NCI-H2196 treated with DMSO at 0.1 percent for 48 hours (cell line): ENCODE measurements at regions not wholly inside any gene's neighbourhood (a gene's known extent, or its start where the extent isn't known, plus 50 kb on each side); places are given as distances from the start of the nearest gene placed in this dataset.

Experiments
- DNase-seq: peaks from one replicate; lab custom pipeline; 2025; ENCODE audit not compliant: unreplicated experiment; lab: John Stamatoyannopoulos, UW

DNA sequence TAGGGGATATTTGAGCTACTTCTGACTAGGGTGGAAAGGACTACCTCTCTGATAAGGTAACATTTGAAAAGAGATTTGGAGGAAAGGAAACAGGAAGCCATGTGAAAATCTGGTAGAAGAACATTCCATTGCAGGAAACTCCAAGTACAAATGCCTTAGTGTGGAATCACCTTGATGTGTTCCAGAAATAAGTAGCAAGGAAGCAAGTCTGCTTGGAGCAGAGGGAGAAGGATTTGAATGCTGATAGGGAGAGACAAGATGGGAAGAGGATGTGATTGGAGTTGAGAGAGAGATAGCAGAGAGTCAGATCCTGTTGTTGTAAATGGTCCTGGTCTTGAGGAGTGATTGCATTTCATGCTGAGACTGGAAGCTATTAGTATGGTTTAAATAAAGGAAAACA is 335.1 kb upstream of the DCBLD2 start:
- no peak for DNase-seq

DNA sequence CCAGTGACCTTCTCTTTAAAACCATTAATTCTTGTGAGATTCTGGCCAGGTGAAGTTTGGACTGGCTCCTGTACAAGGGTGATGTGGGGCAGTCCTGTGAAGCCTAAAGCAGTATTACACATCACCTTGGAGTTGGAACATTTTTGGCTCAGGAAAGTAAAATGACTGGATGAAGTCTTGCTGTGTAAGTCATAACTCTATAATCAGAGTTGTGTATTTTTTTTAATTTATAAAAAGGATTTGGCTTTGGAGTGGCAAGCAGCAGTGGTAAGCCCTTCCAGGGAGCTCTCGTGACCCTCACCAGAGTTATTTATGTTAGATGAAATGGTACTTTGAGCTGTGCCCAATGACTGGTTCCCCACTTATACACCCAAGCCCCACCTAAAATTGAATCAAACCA is 331.2 kb upstream of the DCBLD2 start:
- DNase-seq = no peak

DNA sequence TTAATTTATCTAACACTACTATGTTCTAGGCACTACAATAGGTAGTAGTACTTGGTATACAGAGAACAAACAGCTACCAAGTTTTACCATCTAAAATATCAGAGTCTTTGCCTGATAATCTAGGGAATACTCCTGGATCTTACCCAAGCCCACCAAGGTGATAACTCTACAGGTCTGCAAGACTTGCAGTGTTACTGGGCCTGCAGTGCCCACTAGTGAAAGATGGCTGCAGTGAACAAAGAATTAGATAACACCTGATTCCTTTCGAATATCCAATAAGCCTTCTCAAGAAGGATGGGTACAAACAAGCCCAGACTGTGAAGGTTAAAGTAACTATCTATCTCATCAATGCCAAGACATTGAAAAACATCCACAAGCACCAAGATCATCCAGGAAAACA is 317.0 kb upstream of the DCBLD2 start:
- DNase-seq = no peak

DNA sequence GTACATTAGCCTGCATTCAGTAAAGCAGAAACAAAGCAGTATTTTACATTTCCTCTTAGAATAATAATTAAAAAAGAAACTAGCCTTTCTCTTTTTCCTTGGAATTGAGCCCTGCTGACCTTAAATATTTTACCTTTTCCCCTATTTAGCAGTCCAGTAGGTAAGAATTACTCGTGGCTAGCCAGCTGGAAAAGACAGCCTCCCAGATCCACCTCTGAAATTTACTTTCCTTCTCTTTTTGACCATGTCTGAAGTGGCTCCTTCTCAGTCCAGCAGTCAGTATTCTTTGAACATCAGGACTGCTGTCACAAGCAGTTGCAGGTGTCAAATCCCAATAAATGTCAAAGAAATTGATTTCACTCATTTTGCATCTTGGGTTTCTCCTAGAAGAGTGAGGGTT is 311.5 kb upstream of the DCBLD2 start:
- DNase-seq = no peak

DNA sequence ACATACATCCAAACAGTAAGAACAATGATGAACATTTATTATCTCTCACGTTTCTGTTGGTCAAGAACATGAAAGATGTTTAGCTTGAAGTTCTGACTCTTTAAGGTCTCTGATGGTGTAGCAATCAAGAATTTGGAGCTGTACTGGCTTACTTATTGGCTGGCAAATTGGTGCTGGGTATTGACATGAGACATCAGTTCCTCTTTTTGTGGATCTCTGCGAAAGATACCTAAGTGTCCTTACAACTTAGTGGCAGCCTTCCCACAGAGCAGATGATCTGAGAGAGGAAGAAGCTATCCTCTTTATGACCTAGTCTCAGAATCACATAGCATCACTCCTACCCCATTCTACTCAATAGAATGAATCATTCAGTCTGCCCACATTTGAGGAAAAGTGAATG is 309.8 kb upstream of the DCBLD2 start:
- DNase-seq = no peak

DNA sequence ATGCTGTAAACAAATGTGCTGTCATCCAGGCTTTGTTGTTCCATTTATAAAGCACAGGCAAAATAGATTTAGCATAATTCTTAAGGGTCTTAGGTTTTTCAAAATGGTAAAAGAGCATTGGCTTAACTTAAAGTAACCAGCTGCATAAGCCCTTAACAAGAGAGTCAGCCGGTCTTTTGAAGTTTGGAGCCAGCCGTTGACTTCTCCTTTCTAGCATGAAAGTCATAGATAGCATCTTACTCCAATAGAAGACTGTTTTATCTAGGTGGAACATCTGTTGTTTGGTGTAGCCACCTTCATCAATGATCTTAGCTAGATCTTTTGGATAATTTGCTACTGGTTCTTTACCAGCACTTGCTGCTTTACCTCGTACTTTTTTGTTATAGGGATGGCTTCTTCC is 297.5 kb upstream of the DCBLD2 start:
- no peak for DNase-seq

DNA sequence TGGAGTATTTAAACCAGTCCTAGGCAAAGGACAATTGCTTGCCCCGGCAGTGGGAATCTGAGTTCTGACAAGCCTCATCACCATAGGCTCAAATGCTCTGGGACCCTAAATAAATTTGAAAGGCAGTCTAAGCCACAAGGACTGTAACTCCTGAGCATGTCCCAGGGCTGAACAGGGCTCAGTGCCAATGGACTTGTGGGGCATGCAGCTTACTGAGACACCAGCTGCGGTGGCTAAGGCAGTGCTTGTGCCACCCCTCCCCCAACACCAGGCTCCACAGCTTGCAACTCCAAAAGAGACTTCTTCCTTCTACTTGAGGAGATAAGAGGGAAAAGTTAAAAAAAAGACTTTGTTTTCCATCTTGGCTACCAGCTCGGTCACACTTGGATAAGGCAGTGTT is 289.7 kb upstream of the DCBLD2 start:
- DNase-seq = no peak

DNA sequence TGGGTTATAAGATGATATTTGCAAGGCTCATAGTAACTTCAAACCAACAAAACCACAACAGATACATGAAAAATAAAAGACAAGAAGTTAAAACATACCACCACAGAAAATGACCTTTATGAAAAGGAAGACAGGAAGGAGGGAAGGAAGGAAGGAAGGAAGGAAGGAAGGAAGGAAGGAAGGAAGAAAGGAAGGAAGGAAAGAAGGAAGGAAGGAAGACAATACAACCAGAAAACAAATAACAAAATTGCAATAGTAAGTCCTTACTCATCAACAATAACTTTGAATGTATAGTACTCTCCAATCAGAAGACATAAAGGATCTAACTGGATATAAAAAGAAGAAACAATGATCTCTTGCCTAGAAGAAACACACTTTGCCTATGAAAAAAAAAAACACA is 287.4 kb upstream of the DCBLD2 start:
- DNase-seq = no peak

DNA sequence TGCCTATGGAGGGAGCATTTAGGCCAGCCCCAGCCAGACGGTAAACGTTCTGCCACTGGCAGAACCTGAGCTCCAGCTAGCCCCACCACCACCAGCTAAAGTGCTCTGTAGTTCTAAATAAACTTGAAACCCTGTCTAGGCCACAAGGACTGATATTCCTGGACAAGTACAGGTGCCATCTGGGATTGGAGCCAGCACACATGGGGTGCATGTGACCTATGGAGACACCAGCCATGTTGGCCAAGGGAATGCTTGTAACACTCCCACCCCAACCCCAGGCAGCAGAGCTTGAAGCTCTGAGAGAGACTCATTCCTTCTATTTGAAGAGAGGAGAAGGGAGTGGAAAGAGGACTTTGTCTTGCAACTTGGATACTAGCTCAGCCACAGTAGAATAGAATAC is 284.5 kb upstream of the DCBLD2 start:
- DNase-seq = no peak

DNA sequence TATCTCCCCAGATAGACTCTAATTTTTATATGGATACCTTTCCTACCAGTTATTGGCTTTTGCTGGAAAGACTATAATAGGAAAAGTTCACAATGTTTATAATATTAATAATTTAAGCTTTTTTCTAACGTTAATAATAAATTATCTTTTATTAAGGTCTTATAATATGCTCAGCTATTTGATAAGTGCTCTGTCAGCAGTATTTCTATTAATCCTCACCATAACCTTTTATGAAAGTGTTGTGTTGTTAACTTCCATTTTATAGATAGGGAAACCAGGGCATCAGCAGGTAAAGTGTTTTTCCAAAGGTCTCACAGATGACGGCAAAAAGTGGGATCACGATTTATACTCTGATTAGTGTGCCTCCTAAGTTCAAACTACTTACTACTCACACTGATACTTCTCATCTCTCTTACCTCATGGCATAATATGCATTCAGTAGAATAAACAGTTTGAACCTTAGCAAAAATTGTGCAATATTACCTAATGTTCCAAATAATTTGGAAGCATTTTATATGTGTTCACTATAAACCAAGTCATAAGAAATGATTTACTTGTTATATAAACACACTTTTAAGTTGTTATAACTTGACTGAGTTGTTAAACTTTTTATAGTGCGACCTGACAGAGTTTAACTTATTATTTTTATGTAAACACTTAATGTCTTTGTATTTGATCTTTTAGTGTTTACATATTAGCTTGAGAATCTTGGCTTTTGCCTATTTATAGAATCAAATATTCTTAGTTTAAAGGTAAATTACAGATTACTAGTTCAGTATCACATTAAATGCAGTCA is 274.9 kb upstream of the DCBLD2 start:
- no peak for DNase-seq

DNA sequence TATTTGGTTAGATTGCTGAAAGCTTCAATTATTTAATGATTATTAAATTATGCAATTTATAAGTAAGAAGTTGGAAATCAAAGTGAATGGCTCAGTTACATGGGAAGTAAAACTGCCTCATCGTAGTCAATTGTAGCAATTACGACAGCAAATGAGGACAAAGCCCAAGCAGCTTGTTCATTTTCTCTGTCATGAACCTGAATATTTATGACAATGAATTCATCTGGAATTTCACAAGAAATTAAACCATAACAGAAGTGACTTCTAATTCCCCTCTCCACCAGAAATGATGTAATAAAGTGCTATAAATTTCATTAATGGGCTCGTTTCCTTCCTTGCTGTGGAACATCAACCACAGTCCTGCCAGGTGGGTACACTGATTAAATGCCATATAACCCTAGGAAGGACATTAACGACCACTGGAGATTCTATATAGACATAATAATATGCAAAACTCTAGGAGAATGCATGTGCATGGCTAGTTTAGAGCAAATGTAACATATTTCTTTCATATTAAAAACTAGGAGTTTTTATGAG is 273.8 kb upstream of the DCBLD2 start:
- no peak for DNase-seq

DNA sequence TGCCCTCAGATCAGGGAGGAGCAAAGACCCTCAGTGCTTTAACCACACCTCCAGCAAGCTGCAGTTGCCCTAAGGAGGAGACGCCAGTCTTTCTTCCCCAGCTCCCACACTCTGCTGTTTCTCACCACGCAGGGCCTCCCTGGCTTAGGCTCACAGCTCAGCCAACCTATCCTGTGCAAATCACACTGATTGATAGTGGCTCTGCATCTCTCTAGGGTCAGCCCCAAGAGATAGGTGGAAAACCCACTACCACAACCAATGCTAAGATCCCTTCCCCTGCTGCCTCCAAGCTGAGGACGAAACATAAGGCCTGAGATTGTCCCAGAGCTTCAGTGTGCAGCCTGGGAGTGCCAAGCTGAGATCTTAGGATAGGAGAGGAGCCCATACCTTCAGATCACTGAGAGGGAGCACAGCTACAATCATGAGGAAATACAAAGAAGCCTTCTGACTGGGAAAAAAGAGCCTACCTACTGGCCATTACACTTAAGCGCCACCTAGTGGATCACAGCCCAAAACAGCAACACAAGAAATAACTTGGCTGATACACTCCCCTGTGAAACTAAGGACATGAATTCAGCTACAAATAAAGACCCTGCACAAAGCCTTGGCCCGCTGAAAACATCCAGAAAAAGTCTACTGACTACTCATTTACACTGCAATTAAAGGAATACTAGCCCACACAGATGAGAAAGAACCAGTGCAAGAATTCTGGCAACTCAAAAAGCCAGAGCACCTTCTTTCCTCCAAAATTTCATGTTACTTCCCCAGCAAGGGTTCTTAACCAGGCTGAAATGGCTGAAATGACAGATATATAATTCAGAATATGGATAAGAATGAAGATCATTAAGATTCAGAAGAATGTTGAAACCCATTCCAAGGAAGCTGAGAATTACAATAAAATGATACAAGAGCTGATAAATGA is 271.5 kb upstream of the DCBLD2 start:
- DNase-seq = peak; percentile 17

DNA sequence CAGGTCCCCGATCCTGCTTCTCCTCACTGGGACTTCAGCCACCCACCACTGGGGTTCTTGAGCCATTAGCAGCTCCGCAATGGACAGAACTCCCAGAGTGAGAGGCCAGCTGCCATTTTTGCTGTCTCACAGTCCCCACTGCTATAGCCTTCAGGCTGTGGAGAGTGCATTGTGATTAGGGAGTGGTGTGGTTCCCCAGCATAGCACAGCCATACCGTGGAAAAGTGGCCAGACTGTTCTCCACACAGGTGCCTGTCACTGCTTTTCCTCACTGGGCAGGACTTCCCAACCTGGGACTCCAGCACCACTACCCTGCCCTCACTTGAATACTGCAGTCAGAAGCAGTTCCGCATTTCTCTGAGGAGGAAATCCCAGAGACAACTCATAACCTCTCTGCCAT is 270.3 kb upstream of the DCBLD2 start:
- no peak for DNase-seq

DNA sequence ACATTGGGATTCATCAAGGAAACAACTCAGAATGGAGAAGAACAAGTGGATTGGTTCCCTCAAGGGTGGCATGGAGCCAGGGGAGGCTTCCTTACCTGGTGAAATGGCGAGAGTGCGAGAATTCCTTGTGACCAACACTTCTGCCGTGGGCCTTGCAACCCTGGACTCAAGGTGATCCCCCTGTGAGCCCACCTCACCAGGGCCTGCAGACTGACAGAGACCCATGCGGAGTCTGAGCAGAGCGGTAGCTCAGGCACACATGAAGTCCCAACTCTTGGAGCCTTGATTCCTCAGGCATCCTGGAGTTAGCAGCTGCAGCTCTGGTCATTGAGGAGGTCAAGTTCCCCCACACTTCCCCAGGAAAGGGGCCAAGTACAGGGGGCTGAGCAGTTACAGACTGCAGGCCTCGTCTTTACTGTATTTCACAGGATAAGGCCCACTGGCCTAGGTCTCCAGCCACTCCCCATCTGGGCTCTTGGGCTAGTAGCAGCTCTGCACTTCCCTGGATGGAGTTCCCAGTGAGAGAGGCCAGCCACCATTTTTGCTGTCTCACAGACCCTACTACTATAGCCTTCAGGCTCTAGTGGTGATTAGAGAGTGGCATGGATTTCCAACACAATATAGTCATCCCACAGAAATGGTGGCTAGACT is 269.5 kb upstream of the DCBLD2 start:
- no peak for DNase-seq

DNA sequence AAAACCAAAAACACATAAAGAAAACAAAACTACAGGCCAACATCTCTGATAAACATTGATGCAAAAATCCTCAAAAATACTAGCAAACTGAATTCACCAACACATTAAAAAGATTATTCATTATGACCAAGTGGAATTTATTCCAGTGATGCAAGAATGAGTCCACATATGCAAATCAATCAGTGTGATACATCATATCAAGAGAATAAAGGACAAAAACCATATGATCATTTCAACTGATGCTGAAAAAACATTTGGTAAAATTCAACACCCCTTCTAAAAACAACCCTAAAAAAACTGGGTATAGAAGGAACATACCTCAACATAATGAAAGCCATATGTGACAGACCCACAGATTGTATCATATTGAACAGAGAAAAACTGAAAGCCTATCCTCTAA is 265.6 kb upstream of the DCBLD2 start:
- no peak for DNase-seq

DNA sequence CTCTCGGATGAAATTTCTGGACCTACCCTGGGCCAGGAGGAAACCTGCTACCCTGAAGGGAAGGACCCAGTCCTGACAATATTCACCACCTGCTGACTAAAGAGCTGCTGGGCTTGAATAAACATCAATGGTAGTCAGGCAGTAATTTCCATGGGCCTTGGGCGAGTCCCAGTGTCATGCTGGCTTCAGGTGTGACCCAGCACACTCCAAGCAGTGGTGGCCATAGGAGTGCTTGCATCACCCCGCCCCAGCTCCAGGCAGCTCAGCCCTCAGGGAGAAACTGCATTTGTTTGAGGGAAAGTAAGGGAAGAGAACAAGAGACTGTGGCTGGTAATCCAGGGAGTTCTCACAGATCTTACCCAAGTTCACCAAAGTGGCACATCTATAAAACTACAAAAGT is 261.8 kb upstream of the DCBLD2 start:
- DNase-seq = no peak

DNA sequence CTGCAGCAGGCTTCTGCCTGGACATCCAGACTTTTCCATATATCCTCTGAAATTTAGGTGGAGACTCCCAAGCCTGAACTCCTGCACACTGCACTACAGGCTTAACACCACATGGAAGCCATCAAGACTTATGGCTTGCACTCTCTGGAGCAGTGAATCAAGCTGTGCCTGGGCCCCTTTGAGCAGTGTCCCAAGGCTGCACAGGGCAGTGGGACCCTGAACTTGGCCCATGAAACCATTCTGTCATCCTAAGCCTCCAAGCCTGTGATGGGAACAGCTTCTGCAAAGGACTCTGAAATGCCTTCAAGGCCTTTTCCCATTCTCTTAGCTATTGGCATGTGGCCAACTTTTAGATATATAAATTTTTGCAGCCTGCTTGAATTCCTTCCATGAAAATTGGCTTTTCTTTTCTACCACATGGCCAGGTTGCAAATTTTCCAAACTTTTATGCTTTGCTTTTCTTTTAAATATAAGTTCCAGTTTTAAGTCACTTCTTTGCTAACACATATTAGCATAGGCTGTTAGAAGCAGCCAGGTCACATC is 257.8 kb upstream of the DCBLD2 start:
- no peak for DNase-seq

DNA sequence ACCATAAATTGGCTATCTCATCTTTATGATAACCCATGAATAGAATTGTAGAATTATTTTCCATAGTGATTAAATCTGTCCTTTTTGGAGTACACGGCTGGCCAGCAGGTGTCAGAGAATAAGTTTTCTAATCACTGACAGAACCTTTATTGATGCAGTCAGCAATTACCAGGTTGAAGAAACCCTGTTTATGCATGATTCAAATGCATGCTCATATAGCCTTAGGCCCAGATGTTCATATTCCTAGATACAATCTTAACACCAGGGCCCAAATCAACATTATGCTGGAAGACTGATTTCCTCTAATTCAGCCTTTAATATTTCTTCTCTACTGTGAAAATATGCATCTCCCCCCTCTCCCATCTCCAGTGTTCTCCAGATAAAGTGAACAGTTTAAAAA is 243.5 kb upstream of the DCBLD2 start:
- no peak for DNase-seq

DNA sequence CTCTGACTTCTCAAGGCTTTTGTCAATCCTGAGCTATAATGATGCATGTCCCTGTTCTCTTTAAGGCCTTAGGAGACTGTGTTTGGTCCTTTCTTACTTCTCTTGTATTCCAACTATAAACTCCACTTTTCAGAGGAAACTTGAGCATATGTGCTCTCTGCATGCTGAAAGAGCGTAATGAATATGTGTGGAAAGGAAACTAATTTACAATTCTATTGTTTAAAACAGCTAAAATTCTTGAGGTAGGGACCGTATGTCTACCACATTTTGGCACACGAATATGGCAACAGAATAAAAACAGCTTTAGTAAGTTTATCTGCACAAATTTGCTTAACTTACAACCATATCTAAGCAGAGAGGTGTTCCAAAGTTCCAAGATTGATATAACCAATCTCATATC is 242.0 kb upstream of the DCBLD2 start:
- no peak for DNase-seq

DNA sequence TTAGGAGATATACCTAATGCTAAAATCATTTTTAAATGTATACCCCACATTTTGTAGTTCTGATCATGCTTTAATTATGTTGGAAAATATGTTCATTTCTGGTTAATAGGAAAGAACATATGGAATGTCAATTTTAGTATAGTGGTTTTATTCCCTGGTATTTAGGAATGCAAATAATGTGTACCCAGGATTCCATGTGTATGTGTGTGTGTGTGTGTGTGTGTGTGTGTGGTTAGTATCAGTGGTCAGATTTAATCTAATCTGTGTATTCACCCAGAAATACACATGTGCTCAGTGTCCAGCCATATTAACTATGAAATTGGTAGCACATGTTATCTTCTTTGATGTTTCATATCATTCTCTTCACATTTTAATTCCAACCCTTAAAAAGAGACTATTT is 233.5 kb upstream of the DCBLD2 start:
- DNase-seq = no peak

DNA sequence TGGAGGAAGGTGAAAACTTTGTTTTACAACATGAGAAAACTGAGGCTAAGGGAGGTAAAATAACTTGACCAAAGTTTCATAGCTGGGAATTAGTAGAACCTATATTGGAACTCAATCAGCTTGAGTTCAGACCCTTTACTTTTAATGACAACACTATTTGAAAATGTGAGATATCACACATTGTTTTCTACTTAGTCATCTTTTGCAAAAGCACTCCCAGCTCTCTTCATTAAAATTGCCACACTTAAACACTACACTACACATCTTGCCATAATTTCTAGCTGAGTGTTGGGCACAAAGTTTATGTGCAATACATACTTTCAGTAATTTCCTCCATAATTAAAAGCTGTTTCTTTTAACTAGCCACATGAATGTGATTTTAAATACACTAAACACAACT is 230.4 kb upstream of the DCBLD2 start:
- DNase-seq = no peak
